ENCODE measurements at regions not wholly inside any gene's neighbourhood (a gene's known extent, or its start where the extent isn't known, plus 50 kb on each side); places are given as distances from the start of the nearest gene placed in this dataset.

GRCh38 chr6:2388554-2389324 lies 143.3 kb upstream of the GMDS start:
- no peak for TF ChIP-seq CTCF (IDR thresholded peaks at IDR 0.05; ENCODE audit: control insufficient read depth, extremely low read depth, insufficient read depth)
- DNase-seq (ENCODE audit: low read depth): no peak
- H3K4me3 ChIP-seq (ENCODE audit: low read depth, low read length): no peak overlapping the region

- no peak for TF ChIP-seq CTCF (IDR thresholded peaks at IDR 0.05; ENCODE audit: control insufficient read depth, extremely low read depth, insufficient read depth)
- H3K4me3 ChIP-seq (ENCODE audit: low read depth, low read length): no peak overlapping the region
- DNase-seq (ENCODE audit: low read depth): no peak
Measured at GRCh38 chr6:2387445-2387844, 142.0 kb upstream of the GMDS start.

GRCh38 chr6:2385471-2385983 lies 140.1 kb upstream of the GMDS start:
- no peak for TF ChIP-seq CTCF (IDR thresholded peaks at IDR 0.05; ENCODE audit: control insufficient read depth, extremely low read depth, insufficient read depth)
- no peak overlapping the region for H3K4me3 ChIP-seq (ENCODE audit: low read depth, low read length)
- DNase-seq (ENCODE audit: low read depth): no peak

GRCh38 chr6:2384528-2384927 lies 139.1 kb upstream of the GMDS start:
- TF ChIP-seq CTCF (IDR thresholded peaks at IDR 0.05; ENCODE audit: control insufficient read depth, extremely low read depth, insufficient read depth): no peak
- no peak overlapping the region for H3K4me3 ChIP-seq (ENCODE audit: low read depth, low read length)
- DNase-seq (ENCODE audit: low read depth): peak; percentile 46

GRCh38 chr6:2381872-2382661 lies 136.7 kb upstream of the GMDS start:
- no peak for DNase-seq (ENCODE audit: low read depth)
- H3K4me3 ChIP-seq (ENCODE audit: low read depth, low read length): no peak overlapping the region
- no peak for TF ChIP-seq CTCF (IDR thresholded peaks at IDR 0.05; ENCODE audit: control insufficient read depth, extremely low read depth, insufficient read depth)

- H3K4me3 ChIP-seq (ENCODE audit: low read depth, low read length): no peak overlapping the region
- TF ChIP-seq CTCF (IDR thresholded peaks at IDR 0.05; ENCODE audit: control insufficient read depth, extremely low read depth, insufficient read depth): no peak
- DNase-seq (ENCODE audit: low read depth): no peak
Measured at GRCh38 chr6:2378891-2379652, 133.7 kb upstream of the GMDS start.

Data from LNCaP clone FGC (cell line).